Central memory CD8-positive, alpha-beta T cell (primary cell): ENCODE measurements at regions not wholly inside any gene's neighbourhood (a gene's known extent, or its start where the extent isn't known, plus 50 kb on each side); places are given as distances from the start of the nearest gene placed in this dataset.

Source experiments
- ATAC-seq: fragments of 150-1000 bp; cut with Tn5 transposase; replicated peaks from 2 replicates; pipeline ENCODE4 v1.10.0; 2022; ENCODE audit warnings: mild to moderate bottlenecking, moderate FRiP score, moderate number of reproducible peaks; ENCODE audit not compliant: poor library complexity, severe bottlenecking; ENCODE audit errors: extremely low read depth
- DNase-seq, 2 donors: peaks; one replicate each; pipeline ENCODE4 v3.0.0; 2021; ENCODE audit warnings: low spot score in 2 of 2
- H3K27ac Mint-ChIP-seq: one replicate; pipeline ENCODE4 v1.8.0; 2022; ENCODE audit warnings: low read depth, mild to moderate bottlenecking, moderate library complexity, mixed read lengths
- H3K27me3 Mint-ChIP-seq: one replicate; pipeline ENCODE4 v1.8.0; 2022; ENCODE audit warnings: mixed read lengths
- H3K36me3 Mint-ChIP-seq: one replicate; pipeline ENCODE4 v1.8.0; 2022; ENCODE audit warnings: mild to moderate bottlenecking, moderate library complexity, mixed read lengths; ENCODE audit not compliant: insufficient read depth
- H3K4me1 Mint-ChIP-seq: one replicate; pipeline ENCODE4 v1.8.0; 2022; ENCODE audit warnings: mixed read lengths
- H3K4me3 Mint-ChIP-seq: one replicate; pipeline ENCODE4 v1.8.0; 2022; ENCODE audit warnings: mild to moderate bottlenecking, moderate library complexity, mixed read lengths
- H3K9me3 Mint-ChIP-seq: one replicate; pipeline ENCODE4 v1.8.0; 2022; ENCODE audit warnings: mixed read lengths

DNA sequence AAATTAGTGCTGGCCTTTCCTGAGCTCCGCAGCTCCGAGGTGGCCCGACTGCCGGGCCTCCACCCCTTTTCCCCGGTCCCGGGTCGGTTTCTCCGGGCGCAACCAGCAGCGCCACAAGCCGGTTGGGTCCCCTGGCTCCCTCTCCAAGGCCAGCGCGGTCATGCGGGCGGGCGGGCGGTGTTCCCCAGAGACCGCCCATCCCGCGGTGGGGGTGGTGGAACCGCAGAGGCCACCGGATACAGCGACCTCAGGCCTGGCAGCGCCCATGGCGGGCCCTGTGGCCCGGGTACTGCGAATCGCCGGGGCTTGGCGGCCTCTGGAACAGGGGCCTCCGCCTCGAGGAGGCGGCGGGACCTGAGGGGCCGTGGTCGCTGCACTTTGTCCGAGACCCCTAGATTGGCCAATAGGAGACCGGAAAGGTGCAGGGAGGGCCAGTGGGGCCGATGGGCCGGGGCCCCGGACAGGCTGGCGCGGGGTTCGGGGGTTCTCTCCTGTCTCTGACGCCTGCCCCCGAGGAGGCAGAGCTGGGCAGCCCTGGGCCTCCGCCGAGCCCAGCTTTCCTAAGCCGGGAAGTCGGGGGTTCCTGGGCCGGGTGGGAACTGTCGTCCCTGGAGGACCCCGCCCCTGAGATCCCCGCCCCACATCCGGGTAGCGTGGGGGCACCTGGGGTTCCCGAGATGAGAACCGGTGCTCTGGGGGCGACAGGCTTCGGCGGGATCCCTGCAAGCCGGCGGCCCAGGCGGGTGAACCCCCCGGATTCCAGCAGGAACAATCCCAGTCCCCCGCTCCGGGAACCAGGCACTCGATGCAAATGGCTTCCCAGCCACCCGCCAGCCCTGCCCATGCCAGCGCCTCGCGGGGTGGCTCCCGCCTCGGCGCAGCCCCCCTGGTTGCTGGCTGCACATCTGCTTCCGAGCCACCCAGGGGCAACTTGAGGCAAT lies 293.9 kb downstream of the ZSWIM6 start:
- peaks cover 73% of the 10 kb centered on the region for H3K27me3 Mint-ChIP-seq

DNA sequence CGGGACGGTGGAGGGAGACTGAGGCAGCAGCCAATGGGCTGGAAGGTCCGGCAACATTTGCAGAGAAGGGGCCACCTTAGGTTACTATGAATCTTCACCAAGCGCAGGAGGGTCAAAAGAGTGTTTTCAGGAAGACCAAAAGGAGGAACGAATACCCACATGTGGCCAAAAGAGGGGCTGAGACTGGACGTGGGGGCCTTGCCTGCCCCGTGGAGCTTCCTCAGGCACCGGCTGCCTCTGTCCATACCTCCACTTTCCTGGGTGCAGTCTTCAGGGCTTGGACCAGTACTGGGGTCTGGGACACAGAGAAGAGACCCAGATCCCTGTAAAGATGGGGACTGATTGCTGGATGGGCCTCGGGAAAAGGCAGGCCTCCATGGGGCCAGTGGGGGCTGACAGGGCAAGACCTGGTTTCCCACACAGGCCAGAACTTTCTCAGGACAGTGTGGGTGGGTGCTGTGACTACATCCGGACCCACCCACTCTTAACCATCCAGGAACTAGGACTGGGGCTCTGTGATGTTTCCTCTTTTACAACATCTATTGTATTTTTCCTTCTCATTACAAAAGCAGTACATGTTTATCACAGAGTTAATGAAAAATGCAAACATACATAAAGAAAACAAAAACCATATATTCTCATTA lies 294.7 kb downstream of the ZSWIM6 start:
- Mint-ChIP-seq H3K4me1 (no peaks in the 10 kb centered on the region), H3K27ac (no peak overlapping the region), H3K9me3 (no peaks in the 10 kb centered on the region), H3K4me3 (peak overlapping the region; percentile 47), H3K27me3 (peaks cover 72% of the 10 kb centered on the region), H3K36me3 (no peaks in the 10 kb centered on the region)
- no peak for ATAC-seq
- no peak for DNase-seq

More for the DNA sequence above, 293.9 kb downstream of the ZSWIM6 start:
- Mint-ChIP-seq H3K4me3 (peak overlapping the region; percentile 54), H3K9me3 (no peaks in the 10 kb centered on the region), H3K36me3 (no peaks in the 10 kb centered on the region), H3K27ac (no peak overlapping the region), H3K4me1 (no peaks in the 10 kb centered on the region)
- no peak for ATAC-seq
- no peak for DNase-seq

DNA sequence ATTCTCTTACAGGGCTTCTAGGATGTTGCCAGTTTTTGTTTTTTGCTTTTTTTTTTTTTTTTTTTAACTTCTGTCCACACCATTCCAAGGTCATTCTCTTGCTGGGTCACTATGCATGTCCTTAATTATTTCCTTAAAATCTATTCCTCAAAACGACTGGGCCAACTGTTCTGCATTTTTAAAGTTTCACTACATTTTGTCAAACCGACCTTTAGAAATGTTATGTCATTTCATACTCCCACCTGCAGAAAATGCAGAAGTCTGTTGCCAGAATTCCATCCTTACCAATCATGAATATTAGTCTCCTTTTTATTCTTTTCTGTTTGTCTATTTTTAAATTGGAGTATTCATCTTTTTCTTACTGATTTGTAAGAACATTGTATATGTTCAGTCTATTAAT lies 295.5 kb downstream of the ZSWIM6 start:
- peaks cover 64% of the 10 kb centered on the region for H3K27me3 Mint-ChIP-seq
- no peaks in the 10 kb centered on the region for H3K4me1 Mint-ChIP-seq

DNA sequence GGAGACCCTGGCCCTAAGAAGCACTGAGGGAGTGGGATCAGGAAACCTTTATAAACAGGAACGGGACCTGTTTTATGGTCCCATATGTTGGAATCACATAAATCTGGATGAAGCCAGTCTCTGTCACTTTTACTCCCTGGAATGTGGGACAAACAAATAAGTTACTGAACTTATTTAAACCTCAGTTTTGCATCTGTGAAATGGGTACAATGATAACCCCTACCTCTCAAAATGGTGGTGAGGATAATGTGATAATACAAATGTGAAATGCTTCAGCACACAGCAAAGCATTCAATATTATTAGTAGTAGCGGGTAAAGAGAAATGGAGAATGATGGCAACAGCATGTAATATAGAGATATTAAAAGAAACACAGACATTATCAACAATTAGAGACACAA lies 298.9 kb downstream of the ZSWIM6 start:
- DNase-seq (no peak), ATAC-seq (no peak)
- H3K4me1 Mint-ChIP-seq = no peaks in the 10 kb centered on the region
- no peaks in the 10 kb centered on the region for H3K9me3 Mint-ChIP-seq
- H3K27ac Mint-ChIP-seq = no peak overlapping the region
- peaks cover 45% of the 10 kb centered on the region for H3K27me3 Mint-ChIP-seq
- H3K36me3 Mint-ChIP-seq = no peaks in the 10 kb centered on the region
- no peak overlapping the region for H3K4me3 Mint-ChIP-seq

More for the DNA sequence above, 295.5 kb downstream of the ZSWIM6 start:
- ATAC-seq (no peak), DNase-seq (no peak)
- H3K36me3 Mint-ChIP-seq = no peaks in the 10 kb centered on the region
- H3K4me3 Mint-ChIP-seq = peak overlapping the region; percentile 47
- no peaks in the 10 kb centered on the region for H3K9me3 Mint-ChIP-seq
- H3K27ac Mint-ChIP-seq = no peak overlapping the region

DNA sequence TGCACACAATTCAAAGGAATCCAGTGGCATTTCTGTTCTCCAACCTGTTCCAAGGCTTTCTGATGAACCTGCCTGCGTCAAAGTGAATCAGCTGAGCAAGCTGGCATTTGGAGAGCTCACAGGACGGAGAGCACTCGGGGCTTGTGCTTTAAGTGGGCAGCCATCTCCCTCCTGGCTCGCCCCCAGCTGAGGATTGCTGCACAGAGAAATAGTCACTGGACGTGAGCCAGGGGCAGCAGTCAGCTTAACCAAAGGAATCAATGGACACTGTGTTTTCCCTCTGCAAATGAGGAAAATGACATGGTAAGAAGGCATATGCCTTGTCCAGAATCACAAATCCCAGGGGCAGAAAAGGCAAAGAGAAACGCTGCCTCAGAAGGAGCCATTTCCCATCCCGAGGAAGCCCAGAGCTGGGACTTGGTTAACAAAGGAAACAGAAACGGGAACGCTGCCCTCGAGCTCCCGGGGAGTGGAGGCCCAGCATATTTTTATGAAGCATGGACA lies 299.4 kb downstream of the ZSWIM6 start:
- Mint-ChIP-seq H3K36me3 (no peaks in the 10 kb centered on the region), H3K27me3 (peaks cover 45% of the 10 kb centered on the region), H3K4me3 (no peak overlapping the region), H3K4me1 (no peaks in the 10 kb centered on the region), H3K27ac (no peak overlapping the region), H3K9me3 (no peaks in the 10 kb centered on the region)
- ATAC-seq (no peak), DNase-seq (no peak)

DNA sequence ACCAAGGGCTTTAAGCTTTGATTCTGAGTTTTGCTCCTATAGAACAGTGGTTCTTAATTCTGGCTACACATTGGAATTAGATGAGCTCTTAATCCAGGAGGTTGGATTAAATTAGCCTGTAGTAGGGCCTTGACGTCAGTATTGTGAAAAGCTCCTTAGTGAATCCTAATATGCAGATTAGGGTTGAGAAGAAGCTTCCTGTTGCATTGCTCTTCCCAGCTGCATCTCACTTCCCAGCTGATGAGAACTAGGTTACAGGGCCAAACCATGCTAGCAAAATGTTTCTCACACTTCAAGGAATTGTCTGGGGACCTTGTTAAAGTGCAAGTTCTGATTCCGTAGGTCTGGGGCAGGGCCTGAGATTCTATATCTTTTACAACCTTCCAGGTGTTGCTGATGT lies 300.0 kb downstream of the ZSWIM6 start:
- DNase-seq (no peak), ATAC-seq (no peak)
- no peaks in the 10 kb centered on the region for H3K4me1 Mint-ChIP-seq
- no peaks in the 10 kb centered on the region for H3K36me3 Mint-ChIP-seq
- H3K27me3 Mint-ChIP-seq = peaks cover 41% of the 10 kb centered on the region
- no peaks in the 10 kb centered on the region for H3K9me3 Mint-ChIP-seq
- H3K4me3 Mint-ChIP-seq = no peak overlapping the region
- no peak overlapping the region for H3K27ac Mint-ChIP-seq

DNA sequence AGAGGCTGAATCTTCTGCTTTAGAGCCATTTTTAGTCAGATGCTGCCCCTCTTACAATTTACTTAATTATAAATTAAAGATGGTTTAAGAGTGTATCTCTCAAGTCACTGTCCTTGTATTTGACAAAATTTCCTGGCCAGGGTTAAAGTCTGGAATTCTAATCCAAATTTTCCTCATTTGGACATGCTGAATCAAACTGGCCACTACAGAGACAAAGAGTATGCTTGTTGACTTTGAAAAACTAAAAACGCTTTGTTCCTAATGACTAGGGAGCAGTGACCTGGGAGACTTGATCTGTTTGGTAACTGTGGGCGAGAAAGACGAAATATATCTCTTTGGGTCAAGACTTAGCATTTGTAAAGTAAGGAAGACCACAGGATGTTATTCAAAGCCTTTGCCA lies 303.2 kb downstream of the ZSWIM6 start:
- Mint-ChIP-seq H3K36me3 (no peaks in the 10 kb centered on the region), H3K27me3 (peaks cover 10% of the 10 kb centered on the region), H3K4me3 (no peak overlapping the region), H3K27ac (no peak overlapping the region), H3K9me3 (no peaks in the 10 kb centered on the region), H3K4me1 (no peaks in the 10 kb centered on the region)
- DNase-seq (no peak), ATAC-seq (no peak)

DNA sequence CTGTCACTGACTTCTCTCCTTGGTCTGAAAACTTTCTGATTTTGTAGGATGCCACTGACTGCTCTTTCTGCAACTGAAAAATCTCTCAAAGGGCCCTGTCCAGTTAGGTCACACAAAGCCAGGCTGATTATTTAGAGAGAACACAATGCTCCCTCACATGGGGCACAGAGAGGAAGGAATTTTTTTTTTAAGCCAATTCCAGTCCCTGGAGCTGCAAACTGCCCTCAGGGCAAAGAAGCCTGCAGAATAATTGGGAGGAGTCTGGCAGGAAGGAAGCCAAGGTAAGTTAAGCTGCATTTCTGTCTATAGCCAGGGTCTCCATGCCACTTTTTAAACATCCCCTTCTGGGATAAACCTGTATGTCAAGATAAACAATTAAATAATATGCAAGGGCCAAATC lies 305.5 kb downstream of the ZSWIM6 start:
- Mint-ChIP-seq H3K27me3 (peaks cover 9% of the 10 kb centered on the region), H3K4me1 (no peaks in the 10 kb centered on the region), H3K36me3 (no peaks in the 10 kb centered on the region), H3K4me3 (no peak overlapping the region), H3K9me3 (no peaks in the 10 kb centered on the region), H3K27ac (no peak overlapping the region)
- DNase-seq (no peak), ATAC-seq (no peak)

DNA sequence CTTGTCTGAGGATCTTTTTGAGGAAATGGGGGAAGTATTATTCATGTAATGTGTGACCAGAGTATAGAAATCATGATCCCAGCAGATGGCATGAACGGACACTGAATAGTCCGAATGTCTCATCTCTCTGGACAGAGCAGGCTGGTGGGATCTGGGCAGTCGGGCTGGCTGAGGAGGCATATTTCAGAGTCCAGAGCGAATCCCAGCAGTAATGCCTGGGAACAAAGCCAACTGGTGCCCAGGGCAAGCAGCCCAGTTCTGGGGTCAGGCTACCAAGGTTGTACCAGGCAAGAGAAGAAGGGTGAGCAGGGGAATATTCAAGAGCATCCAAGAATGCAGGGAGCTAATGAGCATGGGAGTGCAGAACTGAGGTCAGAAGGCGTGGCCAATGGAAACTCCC lies 306.4 kb downstream of the ZSWIM6 start:
- Mint-ChIP-seq H3K36me3 (no peaks in the 10 kb centered on the region), H3K4me3 (no peak overlapping the region), H3K9me3 (no peaks in the 10 kb centered on the region), H3K27me3 (peaks cover 9% of the 10 kb centered on the region), H3K4me1 (no peaks in the 10 kb centered on the region), H3K27ac (no peak overlapping the region)
- no peak for ATAC-seq
- DNase-seq = no peak

DNA sequence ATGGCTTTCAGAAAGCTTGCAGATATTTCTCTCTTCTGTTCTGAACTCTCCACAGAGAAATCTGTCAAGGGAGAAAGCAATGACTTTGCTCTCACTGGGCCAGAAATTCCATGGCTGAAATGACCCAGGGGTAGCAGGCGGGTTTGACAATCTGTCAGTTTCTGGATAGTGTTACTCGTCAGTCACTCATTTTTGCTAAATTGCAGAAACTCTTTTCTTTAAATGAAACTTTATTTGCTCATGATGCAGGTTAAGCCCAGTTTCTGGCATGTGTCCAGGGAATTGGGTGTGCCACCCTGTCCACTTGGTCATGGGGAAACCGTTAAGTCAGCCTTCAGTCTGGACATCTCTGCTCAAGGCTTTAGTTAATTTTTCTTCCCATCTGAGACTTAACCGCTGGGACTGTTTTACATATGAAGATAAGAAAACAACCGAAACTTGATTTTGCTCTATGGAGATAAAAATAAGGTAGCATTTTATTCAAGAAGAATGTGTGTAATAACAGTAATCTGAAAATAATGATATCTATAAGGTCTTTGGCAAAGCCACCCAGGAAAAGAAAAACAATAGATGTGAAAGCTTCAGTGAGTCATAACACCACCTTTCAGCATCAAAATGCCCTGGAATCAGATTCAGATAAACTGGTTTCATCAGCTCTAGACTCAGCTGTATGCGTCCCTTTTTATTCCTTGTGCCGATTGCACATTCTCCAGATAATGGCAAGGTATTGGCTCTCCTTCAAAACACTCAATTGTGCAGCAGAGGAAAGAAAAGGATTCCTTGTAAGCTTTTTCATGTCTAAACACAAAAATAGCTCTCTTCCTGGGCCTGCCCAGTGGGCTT lies 308.3 kb downstream of the ZSWIM6 start:
- H3K27ac Mint-ChIP-seq = no peak overlapping the region
- no peak for DNase-seq
- no peaks in the 10 kb centered on the region for H3K36me3 Mint-ChIP-seq
- H3K4me1 Mint-ChIP-seq = no peaks in the 10 kb centered on the region
- peaks cover 9% of the 10 kb centered on the region for H3K27me3 Mint-ChIP-seq
- no peak for ATAC-seq
- H3K4me3 Mint-ChIP-seq = no peak overlapping the region
- no peaks in the 10 kb centered on the region for H3K9me3 Mint-ChIP-seq

DNA sequence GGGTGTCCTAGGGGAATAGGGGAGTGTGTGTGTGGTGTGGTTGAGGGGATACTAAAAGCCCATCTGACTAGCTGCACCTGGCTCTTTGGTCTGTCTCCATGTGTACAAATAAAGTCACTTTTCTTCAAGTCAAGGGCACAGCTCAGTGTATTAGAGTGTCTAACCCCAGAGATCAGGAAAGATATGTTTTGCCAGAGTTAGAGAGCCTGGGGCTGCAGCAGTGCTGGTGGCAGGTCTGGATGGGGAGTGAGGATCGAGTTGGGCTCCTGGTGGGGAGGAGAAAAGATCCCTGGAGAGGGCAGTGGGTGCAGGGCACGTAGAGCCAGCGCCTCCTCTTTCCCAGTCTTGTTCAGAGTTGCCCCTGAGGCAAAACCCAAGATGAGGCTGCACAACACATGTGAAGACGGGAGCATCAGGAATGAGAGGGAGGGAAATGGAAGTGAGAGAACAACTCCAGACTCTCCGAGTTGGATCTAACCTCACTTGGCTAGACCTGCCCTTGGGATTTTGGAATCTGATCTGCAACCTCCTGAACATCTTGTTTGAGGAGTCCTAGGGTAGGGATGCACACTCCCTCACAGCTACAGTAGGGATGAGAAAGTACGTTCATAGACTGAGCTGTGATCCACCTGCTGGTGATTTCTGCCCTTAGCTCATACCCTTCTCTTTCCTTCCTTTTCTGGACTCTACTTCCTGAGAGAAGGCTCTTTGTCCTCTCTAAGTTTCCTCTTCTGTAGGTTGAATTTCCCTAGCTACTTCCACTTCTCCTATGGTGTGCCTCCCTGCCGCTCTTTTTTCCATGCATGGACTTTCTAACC lies 309.9 kb downstream of the ZSWIM6 start:
- Mint-ChIP-seq H3K4me3 (no peak overlapping the region), H3K36me3 (no peaks in the 10 kb centered on the region), H3K27ac (no peak overlapping the region), H3K4me1 (no peaks in the 10 kb centered on the region), H3K9me3 (no peaks in the 10 kb centered on the region), H3K27me3 (peaks cover 9% of the 10 kb centered on the region)
- DNase-seq (no peak), ATAC-seq (no peak)

DNA sequence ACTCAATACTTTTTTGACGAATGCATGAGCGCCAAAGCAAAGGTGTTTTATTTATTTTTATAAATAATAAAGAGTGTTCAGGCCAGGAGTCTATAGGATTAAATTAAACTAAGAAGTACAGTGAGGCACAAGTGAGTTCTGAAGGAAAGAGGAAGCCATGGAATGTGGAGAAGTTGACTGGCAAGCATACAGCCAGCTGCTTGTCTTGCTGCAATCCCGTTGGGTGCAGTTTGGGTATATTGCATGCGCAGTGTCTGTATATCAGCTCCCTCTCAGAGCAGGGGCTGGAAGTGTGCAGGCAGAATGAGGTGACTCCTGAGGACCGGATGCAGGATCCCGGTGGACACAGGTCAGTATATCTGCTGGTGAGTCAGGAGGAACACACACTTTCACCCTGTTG lies 315.6 kb downstream of the ZSWIM6 start:
- no peaks in the 10 kb centered on the region for H3K36me3 Mint-ChIP-seq
- H3K27ac Mint-ChIP-seq = no peak overlapping the region
- H3K9me3 Mint-ChIP-seq = no peaks in the 10 kb centered on the region
- ATAC-seq (no peak), DNase-seq (no peak)
- peaks cover 22% of the 10 kb centered on the region for H3K27me3 Mint-ChIP-seq
- H3K4me3 Mint-ChIP-seq = no peak overlapping the region
- no peaks in the 10 kb centered on the region for H3K4me1 Mint-ChIP-seq
